Embryonic facial prominence (tissue), 1 donor: ENCODE measurements at regions not wholly inside any gene's neighbourhood (a gene's known extent, or its start where the extent isn't known, plus 50 kb on each side); places are given as distances from the start of the nearest gene placed in this dataset.
"Not testable (repeated sequence)": the region's sequence is repeated elsewhere in the genome, so short reads cannot be mapped to it uniquely, and the experiment has no call there.

Experiments
- DNase-seq: peaks from one replicate; pipeline ENCODE4 v3.0.0-alpha.2; 2016; ENCODE audit errors: extremely low spot score

GRCh38 chr5:52605317-52606313 lies 182.1 kb upstream of the ITGA1 start:
- DNase-seq = no peak

- no peak for DNase-seq
Observed at GRCh38 chr5:52607227-52607824, 180.4 kb upstream of the ITGA1 start.

GRCh38 chr5:52620315-52620714 lies 167.4 kb upstream of the ITGA1 start:
- DNase-seq = no peak

DNA sequence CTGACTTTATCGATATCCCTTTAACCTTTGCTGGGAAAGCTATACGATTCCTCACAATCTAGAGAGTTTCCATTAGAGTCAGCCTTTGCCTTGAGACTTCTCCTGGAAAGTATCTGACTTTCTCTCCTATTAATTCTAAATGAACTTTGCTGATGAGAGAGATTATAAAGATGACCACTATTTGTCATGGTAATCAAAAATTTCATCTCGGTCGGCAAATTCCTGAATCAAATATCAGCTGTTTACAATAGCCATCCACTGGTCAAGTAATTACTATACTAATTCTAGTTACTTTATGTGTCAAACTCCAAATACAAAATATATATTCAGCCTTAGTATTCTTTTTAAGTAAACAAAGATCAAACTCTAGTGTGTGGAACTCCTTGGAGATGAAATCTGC lies 164.4 kb upstream of the ITGA1 start:
- no peak for DNase-seq

GRCh38 chr5:52624291-52624690 lies 163.4 kb upstream of the ITGA1 start:
- no peak for DNase-seq

- no peak for DNase-seq
Observed at GRCh38 chr5:52626312-52626711, 161.4 kb upstream of the ITGA1 start.

- DNase-seq = no peak
Observed at GRCh38 chr5:52627740-52628139, 160.0 kb upstream of the ITGA1 start.

- no peak for DNase-seq
Observed at GRCh38 chr5:52632281-52632680, 155.4 kb upstream of the ITGA1 start.

- DNase-seq = not testable (repeated sequence)
Observed at GRCh38 chr5:52634171-52634570, 153.5 kb upstream of the ITGA1 start.

- DNase-seq = no peak
Observed at GRCh38 chr5:52638732-52639131, 149.0 kb upstream of the ITGA1 start.

- DNase-seq = no peak
Observed at GRCh38 chr5:52648726-52649125, 139.0 kb upstream of the ITGA1 start.

DNA sequence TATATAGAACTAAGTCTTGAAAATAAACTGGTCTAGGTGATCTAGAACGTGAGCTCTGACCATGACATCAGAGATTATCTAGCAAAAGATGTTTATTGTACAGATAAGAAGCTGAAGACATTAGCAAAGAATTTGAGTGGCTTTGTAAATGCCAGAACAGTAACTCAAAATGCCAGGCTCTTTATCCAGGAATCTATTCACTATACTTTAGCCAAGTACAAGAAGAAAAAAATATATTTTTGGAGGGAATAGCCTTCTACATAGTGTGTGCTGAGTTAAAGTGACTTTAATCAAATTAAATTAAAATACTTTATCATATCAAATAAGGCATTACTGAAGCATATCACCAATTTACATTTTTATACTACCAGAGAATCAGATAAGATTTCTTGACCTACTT lies 132.6 kb upstream of the ITGA1 start:
- no peak for DNase-seq

GRCh38 chr5:52656569-52657246 lies 131.0 kb upstream of the ITGA1 start:
- no peak for DNase-seq

DNA sequence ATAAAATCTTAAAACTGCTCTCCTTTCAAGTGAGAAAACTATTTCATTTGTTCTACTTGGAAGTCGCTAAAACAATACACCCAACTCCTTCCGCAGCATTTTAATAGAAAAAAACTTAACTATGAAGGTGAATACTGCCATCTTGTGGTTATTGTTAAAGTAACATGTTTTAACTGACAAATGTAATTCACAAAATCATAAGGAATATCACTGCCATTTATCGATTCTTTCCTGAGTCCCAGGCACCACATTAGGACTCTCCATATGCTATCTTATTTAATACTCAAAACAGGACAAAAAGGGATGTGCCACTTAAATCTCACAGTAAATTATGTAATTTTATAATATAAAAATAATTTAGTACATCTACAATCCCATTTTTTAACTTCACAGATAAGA lies 130.5 kb upstream of the ITGA1 start:
- peak; percentile 58 for DNase-seq

DNA sequence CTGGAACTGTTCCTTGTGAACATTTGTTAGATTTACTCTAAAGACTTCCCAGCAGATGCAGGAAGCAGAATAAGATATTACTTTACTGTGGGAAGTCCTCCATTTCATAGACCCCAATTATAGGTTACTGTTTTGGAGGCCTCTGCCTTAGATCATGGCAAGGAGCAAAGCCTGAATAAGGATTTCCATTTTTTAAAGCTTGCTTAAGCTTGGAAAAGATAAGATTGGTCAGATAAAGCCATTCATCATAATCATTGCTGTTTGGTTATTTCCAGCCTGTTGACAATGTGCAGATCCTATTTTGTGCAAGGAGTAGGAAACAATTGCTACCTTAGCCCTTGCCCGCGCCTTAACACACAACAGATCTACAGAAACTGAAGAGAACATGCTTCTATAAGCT lies 129.5 kb upstream of the ITGA1 start:
- no peak for DNase-seq

- DNase-seq = no peak
Observed at GRCh38 chr5:52660621-52661020, 127.1 kb upstream of the ITGA1 start.

DNA sequence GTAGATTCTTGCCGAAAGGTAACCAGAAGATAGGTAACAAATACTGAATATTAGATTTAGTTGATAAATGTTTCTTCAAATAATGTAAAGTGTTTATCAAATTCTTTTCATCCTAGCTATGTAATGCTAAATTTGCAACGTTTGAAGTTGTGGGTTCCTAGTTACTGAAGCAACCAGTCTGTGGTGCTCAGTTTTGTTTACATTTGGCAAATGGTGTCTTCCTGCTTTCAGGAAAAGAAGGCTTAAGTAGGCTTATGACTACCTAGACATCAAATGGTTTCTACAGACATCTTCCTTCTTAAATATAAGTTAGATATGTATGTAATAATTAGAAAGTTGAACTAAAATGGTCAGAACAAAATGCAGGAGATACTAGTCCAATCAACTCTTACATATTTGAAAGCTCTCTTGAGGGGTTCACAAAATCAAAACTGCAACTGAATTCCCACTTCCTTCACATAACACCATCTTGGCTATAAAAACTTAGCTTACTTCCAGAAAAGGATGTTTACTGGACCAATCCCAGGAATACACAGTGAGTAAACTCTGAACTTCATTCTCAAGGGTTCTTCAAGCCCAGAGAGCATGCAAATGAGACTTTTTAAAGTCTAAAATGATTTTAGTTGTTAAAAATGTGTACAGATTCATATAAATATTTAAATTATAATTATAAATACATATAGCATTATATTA lies 125.7 kb upstream of the ITGA1 start:
- DNase-seq = no peak

DNA sequence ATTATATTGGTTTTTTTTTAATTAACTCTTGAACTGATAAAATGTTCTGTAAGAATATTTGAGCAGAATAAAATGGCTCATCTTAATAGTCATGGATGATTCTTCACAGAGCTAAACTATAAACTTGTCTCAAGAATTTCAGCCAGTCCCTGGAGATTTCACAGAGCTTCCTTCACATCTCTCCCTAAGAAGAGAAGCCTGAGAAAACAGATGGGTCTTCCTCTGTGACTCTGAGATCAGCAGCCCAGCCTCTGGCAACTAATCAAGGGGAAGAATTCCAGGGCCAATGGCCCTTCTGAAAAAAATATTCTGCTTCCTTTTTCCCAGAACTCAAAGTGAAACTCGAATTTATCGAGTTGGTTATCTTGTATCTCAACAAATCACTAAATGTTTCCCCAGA lies 122.2 kb upstream of the ITGA1 start:
- DNase-seq = no peak

DNA sequence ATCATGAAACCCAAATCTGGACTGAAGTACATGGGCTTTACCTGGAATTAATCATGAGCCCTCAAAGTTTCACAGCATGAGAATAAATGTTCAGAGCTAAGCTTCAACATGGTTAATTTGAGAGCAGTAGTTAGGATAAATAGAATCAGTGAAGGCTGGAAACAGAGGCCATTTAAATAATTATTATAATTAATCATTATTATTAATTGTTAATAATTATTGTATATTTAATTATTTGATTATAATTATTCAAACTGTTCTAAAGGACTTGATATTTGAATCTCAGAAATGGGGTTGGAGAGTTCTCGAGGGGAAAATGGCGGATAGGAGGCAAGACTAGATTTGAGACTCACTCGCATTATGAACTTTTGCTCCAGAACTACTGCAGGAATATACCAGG lies 119.6 kb upstream of the ITGA1 start:
- DNase-seq = no peak

DNA sequence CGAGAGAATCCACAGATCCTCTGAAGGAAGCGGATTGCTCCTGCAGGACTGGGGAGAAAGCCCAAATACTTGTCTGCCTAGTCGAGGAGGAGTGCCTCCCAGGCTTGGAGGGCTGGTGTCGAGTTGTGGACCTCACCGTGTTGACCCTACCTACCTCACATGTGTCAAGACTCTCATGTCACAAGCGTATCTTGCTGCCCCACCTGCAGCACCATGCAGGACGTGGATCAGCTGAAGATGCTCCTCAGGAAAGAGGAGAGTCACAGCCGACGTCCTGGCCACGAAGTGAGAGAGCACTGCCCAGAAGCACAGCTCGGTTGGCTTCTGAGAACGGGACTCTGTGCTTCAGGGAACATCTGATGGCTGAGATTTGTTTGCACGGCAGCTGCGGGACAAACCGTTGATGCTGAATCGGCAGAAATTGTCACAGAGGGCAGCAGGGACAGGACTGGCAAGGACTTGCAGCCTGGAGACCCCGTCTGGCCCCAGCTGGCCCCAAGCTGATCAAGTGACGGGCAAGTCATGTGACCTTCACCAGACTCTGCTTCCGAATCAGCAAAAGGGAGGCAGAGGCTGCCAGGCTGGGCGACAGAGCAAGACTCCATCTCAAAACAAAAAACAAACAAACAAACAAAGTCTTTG lies 119.1 kb upstream of the ITGA1 start:
- no peak for DNase-seq

GRCh38 chr5:52672459-52672858 lies 115.3 kb upstream of the ITGA1 start:
- DNase-seq = no peak

- DNase-seq = no peak
Observed at GRCh38 chr5:52673495-52673894, 114.2 kb upstream of the ITGA1 start.
